PFSK-1 (cell line): ENCODE measurements at regions not wholly inside any gene's neighbourhood (a gene's known extent, or its start where the extent isn't known, plus 50 kb on each side); places are given as distances from the start of the nearest gene placed in this dataset.

Source experiments
- POLR2AphosphoS5 ChIP-seq: IDR thresholded peaks from 2 replicates; pipeline ENCODE4 v1.6.1; 2012; ENCODE audit warnings: low read depth, mild to moderate bottlenecking, control low read depth, low read length, moderate library complexity
- SIN3A ChIP-seq: IDR thresholded peaks from 2 replicates; pipeline ENCODE4 v1.6.1; 2012; ENCODE audit warnings: mild to moderate bottlenecking, low read length, moderate library complexity, borderline replicate concordance; ENCODE audit not compliant: insufficient read depth
- TAF1 ChIP-seq: IDR thresholded peaks from 2 replicates; pipeline ENCODE4 v1.6.1; 2012; ENCODE audit warnings: low read length, control low read depth, borderline replicate concordance; ENCODE audit not compliant: insufficient read depth
- TF ChIP-seq, protein P1 (sequence below), 2 experiments: IDR thresholded peaks; 2 replicates each; pipeline versions ENCODE4 v1.6.1 to v1.8.0; 2011 to 2012; ENCODE audit warnings: low read depth in 2 of 2, low read length in 2 of 2, control low read depth in 1 of 2, inconsistent platforms in 1 of 2, mild to moderate bottlenecking in 1 of 2, moderate library complexity in 1 of 2; ENCODE audit not compliant: insufficient read depth in 1 of 2

DNA sequence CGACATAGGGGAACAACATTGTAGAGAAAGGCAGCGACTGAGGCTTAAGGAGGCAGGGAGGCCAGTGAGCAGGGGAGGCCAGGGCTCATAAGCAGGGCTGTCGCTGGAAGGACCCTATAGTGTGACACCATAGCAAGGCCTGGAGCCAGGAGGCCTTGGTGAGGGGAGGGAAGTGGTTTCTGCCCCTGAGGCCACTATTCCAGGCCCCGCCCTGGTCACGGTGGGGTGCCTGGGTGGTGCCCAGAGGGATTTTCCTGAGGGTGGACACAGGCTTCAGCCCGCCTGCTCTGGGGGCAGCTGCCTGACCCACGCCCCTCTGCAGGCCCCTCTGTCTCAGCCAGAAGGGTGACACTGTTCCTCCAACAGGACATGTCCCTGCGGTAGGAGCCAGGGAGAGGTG, 147.8 kb upstream of the IQSEC1 start:
- TF ChIP-seq TAF1 (no peak), SIN3A (no peak), POLR2AphosphoS5 (no peak)
- TF ChIP-seq, protein P1, sequence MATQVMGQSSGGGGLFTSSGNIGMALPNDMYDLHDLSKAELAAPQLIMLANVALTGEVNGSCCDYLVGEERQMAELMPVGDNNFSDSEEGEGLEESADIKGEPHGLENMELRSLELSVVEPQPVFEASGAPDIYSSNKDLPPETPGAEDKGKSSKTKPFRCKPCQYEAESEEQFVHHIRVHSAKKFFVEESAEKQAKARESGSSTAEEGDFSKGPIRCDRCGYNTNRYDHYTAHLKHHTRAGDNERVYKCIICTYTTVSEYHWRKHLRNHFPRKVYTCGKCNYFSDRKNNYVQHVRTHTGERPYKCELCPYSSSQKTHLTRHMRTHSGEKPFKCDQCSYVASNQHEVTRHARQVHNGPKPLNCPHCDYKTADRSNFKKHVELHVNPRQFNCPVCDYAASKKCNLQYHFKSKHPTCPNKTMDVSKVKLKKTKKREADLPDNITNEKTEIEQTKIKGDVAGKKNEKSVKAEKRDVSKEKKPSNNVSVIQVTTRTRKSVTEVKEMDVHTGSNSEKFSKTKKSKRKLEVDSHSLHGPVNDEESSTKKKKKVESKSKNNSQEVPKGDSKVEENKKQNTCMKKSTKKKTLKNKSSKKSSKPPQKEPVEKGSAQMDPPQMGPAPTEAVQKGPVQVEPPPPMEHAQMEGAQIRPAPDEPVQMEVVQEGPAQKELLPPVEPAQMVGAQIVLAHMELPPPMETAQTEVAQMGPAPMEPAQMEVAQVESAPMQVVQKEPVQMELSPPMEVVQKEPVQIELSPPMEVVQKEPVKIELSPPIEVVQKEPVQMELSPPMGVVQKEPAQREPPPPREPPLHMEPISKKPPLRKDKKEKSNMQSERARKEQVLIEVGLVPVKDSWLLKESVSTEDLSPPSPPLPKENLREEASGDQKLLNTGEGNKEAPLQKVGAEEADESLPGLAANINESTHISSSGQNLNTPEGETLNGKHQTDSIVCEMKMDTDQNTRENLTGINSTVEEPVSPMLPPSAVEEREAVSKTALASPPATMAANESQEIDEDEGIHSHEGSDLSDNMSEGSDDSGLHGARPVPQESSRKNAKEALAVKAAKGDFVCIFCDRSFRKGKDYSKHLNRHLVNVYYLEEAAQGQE (IDR thresholded peaks at IDR 0.05; ENCODE audit: insufficient read depth in 1 of 2, low read depth in 2 of 2, low read length in 2 of 2), result no peak
